ENCODE measurements at regions not wholly inside any gene's neighbourhood (a gene's known extent, or its start where the extent isn't known, plus 50 kb on each side); places are given as distances from the start of the nearest gene placed in this dataset.

GRCh38 chr12:124184456-124184855 is 110.4 kb upstream of the RFLNA start:
- Mint-ChIP-seq H3K4me1 (no peaks in the 10 kb centered on the region), H3K9me3 (ENCODE audit: low read depth) (no peaks in the 10 kb centered on the region), H3K27ac (no peak overlapping the region), H3K36me3 (no peaks in the 10 kb centered on the region), H3K4me3 (no peak overlapping the region), H3K27me3 (peaks cover 3% of the 10 kb centered on the region)
- CTCF ChIA-PET, result no interaction called here
- DNase-seq (no peak), ATAC-seq (no peak)

DNA sequence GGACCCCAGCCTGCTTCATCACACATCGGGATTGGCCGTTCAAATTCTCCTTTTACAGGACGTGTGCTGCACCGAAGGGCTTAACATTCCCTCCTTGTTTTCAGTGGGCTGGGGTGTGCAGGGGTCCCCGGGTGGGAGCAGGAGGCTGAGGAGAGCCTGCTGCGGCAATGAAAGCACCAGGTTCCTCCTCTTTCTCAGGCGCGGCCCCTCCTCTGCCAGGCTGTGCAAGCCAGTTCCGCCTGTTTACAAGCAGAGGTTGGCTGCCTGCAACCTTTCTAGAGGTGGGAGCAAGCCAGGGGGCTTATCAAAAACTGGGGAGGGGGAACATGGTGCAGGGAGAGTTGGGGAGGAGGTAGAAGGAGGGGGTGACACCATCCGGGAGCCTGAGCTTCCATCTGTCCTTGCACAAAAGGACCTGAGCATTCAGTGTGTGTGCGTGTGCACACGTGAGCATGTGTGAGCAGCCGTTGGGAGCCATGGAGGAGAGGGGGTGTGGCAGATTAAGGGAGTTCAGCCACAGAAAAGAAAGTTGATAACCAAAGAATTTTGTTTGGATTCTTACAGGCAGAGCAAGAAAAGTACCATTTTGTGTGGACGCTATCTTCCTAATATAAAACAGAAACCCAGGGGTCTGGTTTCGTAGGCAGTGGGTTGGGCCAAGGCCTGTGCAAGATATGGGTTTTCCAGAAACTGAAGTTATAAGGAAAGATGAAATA is 108.8 kb upstream of the RFLNA start:
- Mint-ChIP-seq H3K4me1 (peaks cover 9% of the 10 kb centered on the region), H3K27ac (no peak overlapping the region), H3K36me3 (no peaks in the 10 kb centered on the region), H3K27me3 (no peaks in the 10 kb centered on the region), H3K9me3 (ENCODE audit: low read depth) (no peaks in the 10 kb centered on the region), H3K4me3 (no peak overlapping the region)
- ATAC-seq (no peak), DNase-seq (no peak)
- CTCF ChIA-PET, result interaction anchor here (0.6 kb wide), 1 partner anchor 519 kb away, joined by 3 read pairs; no protein-coding TSS in a partner anchor

- H3K27ac Mint-ChIP-seq, result no peak overlapping the region
- H3K4me3 Mint-ChIP-seq, result no peak overlapping the region
- no peaks in the 10 kb centered on the region for H3K36me3 Mint-ChIP-seq
- no peak for DNase-seq
- ATAC-seq, result no peak
- no peaks in the 10 kb centered on the region for H3K27me3 Mint-ChIP-seq
- CTCF ChIA-PET, result no interaction called here
- H3K9me3 Mint-ChIP-seq (ENCODE audit: low read depth), result peaks cover 1% of the 10 kb centered on the region
- peaks cover 13% of the 10 kb centered on the region for H3K4me1 Mint-ChIP-seq
These were observed 106.8 kb upstream of the RFLNA start for GRCh38 chr12:124188084-124188483.

- Mint-ChIP-seq H3K9me3 (ENCODE audit: low read depth) (peaks cover 1% of the 10 kb centered on the region), H3K4me1 (peaks cover 13% of the 10 kb centered on the region), H3K27ac (no peak overlapping the region), H3K4me3 (no peak overlapping the region), H3K36me3 (no peaks in the 10 kb centered on the region), H3K27me3 (no peaks in the 10 kb centered on the region)
- DNase-seq (no peak), ATAC-seq (no peak)
- CTCF ChIA-PET, result no interaction called here
These were observed 106.1 kb upstream of the RFLNA start for GRCh38 chr12:124188561-124189405.

DNA sequence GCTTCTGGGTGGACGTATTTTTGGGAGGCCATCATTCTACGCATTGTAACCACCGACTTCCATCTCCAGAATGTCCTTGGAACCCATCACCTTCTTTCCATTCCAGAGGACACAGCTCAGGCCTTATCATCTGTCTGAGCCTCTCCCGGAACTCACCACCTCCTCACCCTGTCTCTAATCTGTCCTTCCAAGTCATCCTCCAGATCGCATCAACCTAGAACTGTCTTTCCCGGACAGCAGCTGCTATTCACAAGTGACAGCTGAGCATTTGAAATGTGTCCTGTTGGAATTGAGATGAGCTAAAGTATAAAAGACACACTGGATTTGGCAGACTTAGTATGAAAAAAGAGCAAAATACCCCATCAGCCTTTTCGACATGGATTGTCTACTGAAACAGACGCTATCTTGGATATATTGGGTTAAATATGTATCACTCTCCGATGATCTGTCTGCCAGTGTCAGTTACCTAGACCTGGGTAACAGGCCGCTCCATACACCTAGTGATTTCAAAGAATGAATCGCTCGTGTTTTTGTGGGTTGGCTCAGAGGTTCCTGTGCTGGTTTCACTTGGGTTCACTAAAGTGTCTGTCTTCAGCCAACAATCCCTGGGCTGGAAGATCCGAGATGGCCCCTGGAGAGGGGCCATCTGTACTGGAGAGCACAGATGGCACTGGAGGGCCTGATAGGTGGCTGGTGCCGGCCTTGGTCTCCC is 104.4 kb upstream of the RFLNA start:
- H3K9me3 Mint-ChIP-seq (ENCODE audit: low read depth), result peaks cover 1% of the 10 kb centered on the region
- ATAC-seq (no peak), DNase-seq (no peak)
- no peaks in the 10 kb centered on the region for H3K27me3 Mint-ChIP-seq
- CTCF ChIA-PET, result no interaction called here
- H3K27ac Mint-ChIP-seq, result no peak overlapping the region
- no peaks in the 10 kb centered on the region for H3K36me3 Mint-ChIP-seq
- H3K4me3 Mint-ChIP-seq, result no peak overlapping the region
- peaks cover 13% of the 10 kb centered on the region for H3K4me1 Mint-ChIP-seq

GRCh38 chr12:124191024-124191359 is 103.9 kb upstream of the RFLNA start:
- DNase-seq (peak; percentile 45), ATAC-seq (peak; percentile 75)
- H3K4me1 Mint-ChIP-seq, result peaks cover 13% of the 10 kb centered on the region
- CTCF ChIA-PET, result no interaction called here
- H3K36me3 Mint-ChIP-seq, result no peaks in the 10 kb centered on the region
- H3K9me3 Mint-ChIP-seq (ENCODE audit: low read depth), result peaks cover 1% of the 10 kb centered on the region
- H3K27ac Mint-ChIP-seq, result no peak overlapping the region
- H3K27me3 Mint-ChIP-seq, result no peaks in the 10 kb centered on the region
- H3K4me3 Mint-ChIP-seq, result no peak overlapping the region

DNA sequence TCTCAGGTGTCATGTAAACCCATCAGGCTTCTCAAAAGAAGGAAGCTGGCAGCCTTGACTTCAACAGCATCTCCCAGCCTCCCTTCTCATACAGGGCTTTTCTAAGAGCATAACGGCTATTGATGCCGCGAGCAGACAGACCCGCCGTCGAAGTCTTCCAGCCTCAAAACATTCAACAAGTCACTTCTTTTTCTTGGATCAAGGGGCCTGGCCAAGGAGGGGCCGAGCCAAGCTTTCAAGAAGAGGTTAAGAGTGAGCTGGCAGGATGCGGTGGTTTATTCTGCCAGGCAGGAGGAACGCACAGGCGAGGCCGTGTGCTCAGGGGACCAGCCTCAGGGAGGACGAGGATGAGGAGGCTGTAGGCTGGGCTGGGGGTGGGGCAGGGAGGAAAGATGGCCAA is 102.9 kb upstream of the RFLNA start:
- DNase-seq (no peak), ATAC-seq (no peak)
- no peaks in the 10 kb centered on the region for H3K27me3 Mint-ChIP-seq
- H3K4me1 Mint-ChIP-seq, result peaks cover 13% of the 10 kb centered on the region
- H3K9me3 Mint-ChIP-seq (ENCODE audit: low read depth), result peaks cover 3% of the 10 kb centered on the region
- CTCF ChIA-PET, result no interaction called here
- H3K4me3 Mint-ChIP-seq, result no peak overlapping the region
- no peaks in the 10 kb centered on the region for H3K36me3 Mint-ChIP-seq
- H3K27ac Mint-ChIP-seq, result no peak overlapping the region

DNA sequence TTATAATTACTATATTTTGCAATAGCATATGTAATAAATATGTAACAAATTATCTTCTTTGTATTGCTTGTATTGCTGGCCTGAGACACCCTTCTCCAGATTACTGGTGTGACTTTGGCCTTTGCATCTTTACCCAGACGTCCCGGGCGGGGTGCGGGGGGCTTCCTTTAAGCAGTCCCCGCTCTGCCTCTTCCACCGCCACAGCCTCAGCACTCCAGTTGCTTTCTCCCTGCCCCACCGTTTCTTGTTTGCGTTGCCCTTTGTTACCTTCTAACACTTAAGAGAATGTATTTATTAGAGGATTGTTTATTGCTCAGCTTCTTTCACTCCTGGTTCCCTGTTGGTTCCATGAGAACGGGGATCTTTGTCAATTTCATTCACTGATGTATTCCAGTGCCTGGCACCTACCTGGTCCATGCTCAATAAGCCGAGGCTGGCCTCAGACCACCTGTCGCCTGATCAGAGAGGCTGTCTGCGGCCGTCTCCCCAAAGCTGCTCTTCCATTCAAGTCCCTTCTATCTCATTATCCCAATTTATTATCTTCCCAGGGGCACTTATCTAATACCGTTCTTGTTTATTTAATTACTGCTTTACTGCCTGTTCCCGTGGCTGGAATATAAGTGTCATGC is 100.5 kb upstream of the RFLNA start:
- Mint-ChIP-seq H3K36me3 (no peaks in the 10 kb centered on the region), H3K4me1 (peaks cover 13% of the 10 kb centered on the region), H3K27me3 (no peaks in the 10 kb centered on the region), H3K4me3 (no peak overlapping the region), H3K9me3 (ENCODE audit: low read depth) (peaks cover 7% of the 10 kb centered on the region), H3K27ac (no peak overlapping the region)
- ATAC-seq, result no peak
- CTCF ChIA-PET, result no interaction called here
- no peak for DNase-seq

GRCh38 chr12:124194893-124195566 is 99.9 kb upstream of the RFLNA start:
- no peak overlapping the region for H3K4me3 Mint-ChIP-seq

DNA sequence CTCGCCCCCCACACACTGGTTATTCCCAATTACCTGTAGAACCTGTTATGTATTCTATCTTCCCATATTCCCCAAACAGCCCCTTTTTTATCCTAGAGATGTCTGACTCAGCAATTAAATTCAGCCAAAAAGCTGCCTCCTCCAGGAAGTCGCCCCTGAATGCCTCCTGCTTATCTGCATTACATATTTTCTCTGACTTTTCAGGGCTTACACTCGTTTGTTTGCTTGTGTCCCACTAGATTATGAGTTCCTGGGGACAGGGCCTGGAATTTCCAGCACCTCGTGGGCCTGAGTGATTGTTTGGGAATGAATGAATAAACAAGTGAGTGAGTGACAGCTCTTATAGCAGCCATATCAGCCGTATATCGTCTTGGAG is 99.3 kb upstream of the RFLNA start:
- Mint-ChIP-seq H3K36me3 (no peaks in the 10 kb centered on the region), H3K9me3 (ENCODE audit: low read depth) (peaks cover 7% of the 10 kb centered on the region), H3K4me3 (no peak overlapping the region), H3K27ac (no peak overlapping the region), H3K4me1 (peaks cover 10% of the 10 kb centered on the region), H3K27me3 (peaks cover under 1% of the 10 kb centered on the region)
- CTCF ChIA-PET, result no interaction called here
- no peak for DNase-seq
- no peak for ATAC-seq

More at GRCh38 chr12:124194893-124195566, 99.9 kb upstream of the RFLNA start:
- Mint-ChIP-seq H3K27ac (no peak overlapping the region), H3K36me3 (no peaks in the 10 kb centered on the region), H3K4me1 (peaks cover 13% of the 10 kb centered on the region), H3K27me3 (no peaks in the 10 kb centered on the region), H3K9me3 (ENCODE audit: low read depth) (peaks cover 7% of the 10 kb centered on the region)
- no peak for DNase-seq
- CTCF ChIA-PET, result no interaction called here
- no peak for ATAC-seq

DNA sequence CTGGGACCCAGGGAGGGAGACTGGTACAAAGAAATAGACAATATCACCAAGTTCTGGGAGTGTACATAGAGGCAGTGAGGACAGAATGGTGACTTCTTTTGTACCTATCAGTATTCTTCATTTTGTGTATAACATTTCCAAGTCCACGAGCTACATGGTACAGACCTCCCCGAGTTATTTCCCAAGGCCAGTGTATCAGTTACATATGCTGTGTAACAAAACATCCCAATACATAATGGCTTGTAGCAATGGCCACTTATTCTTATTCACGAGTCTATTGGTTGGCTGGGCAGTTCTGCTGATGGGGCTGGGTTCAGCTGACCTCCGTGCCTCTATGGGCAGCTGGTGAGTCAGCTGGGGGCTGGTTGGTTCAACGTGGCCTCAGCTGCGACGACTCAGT is 98.7 kb upstream of the RFLNA start:
- Mint-ChIP-seq H3K36me3 (no peaks in the 10 kb centered on the region), H3K27ac (no peak overlapping the region), H3K9me3 (ENCODE audit: low read depth) (peaks cover 8% of the 10 kb centered on the region), H3K27me3 (peaks cover 2% of the 10 kb centered on the region), H3K4me3 (no peak overlapping the region), H3K4me1 (peaks cover 3% of the 10 kb centered on the region)
- no peak for ATAC-seq
- DNase-seq, result no peak
- CTCF ChIA-PET, result no interaction called here

DNA sequence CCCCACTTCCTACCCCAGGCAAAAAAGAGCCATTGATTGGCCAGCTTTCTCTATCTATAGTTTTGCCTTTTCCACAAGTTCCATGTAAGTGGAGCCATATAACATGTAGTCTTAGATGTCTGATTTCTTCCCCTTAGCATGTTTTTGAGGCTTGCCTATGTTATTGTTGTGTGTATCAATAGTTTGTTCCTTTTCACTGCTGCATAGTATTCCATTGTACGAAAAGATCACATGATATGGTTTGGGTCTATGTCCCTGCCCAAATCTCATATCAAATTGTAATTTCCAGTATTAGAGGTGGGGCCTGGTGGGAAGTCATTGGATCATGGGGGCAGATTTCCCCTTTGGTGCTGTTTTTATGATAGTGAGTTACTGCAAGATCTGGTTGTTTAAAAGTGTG is 93.6 kb upstream of the RFLNA start:
- Mint-ChIP-seq H3K9me3 (ENCODE audit: low read depth) (peaks cover 10% of the 10 kb centered on the region), H3K4me3 (no peak overlapping the region), H3K36me3 (no peaks in the 10 kb centered on the region), H3K27me3 (peaks cover 12% of the 10 kb centered on the region), H3K4me1 (no peaks in the 10 kb centered on the region), H3K27ac (no peak overlapping the region)
- CTCF ChIA-PET, result no interaction called here
- ATAC-seq, result no peak
- DNase-seq, result no peak

DNA sequence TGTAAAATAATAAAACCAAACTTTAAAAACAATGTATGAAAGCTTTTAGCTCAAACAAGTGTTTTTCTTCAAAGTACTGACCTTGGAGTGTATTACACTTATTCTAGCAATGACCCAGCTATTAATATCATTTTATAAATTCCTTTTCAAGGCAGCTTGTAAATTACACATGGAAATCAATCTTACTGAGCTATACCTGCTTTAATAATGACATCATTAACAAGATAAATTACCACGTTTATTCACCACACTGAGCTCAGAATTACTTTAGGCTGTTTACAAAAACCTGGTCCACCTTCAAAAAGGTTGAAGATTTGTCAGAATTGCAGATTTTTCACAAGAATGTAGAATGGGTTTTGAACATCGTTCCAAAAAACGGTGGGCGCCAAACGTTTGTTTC is 91.7 kb upstream of the RFLNA start:
- Mint-ChIP-seq H3K9me3 (ENCODE audit: low read depth) (peaks cover 5% of the 10 kb centered on the region), H3K36me3 (no peaks in the 10 kb centered on the region), H3K27me3 (peaks cover 21% of the 10 kb centered on the region), H3K4me3 (no peak overlapping the region), H3K27ac (no peak overlapping the region), H3K4me1 (no peaks in the 10 kb centered on the region)
- no peak for DNase-seq
- ATAC-seq, result no peak
- CTCF ChIA-PET, result no interaction called here
